HuH-7.5 (cell line): ENCODE measurements at regions not wholly inside any gene's neighbourhood (a gene's known extent, or its start where the extent isn't known, plus 50 kb on each side); places are given as distances from the start of the nearest gene placed in this dataset.
"Not testable (repeated sequence)": the region's sequence is repeated elsewhere in the genome, so short reads cannot be mapped to it uniquely, and the experiment has no call there.

ENCODE experiments used
- DNase-seq: peaks from one replicate; pipeline ENCODE4 v3.0.0; 2011; ENCODE audit warnings: low spot score

GRCh38 chr5:152046361-152046760, 121.7 kb upstream of the GLRA1 start:
- no peak for DNase-seq

- DNase-seq, result not testable (repeated sequence)
These were observed 114.2 kb upstream of the GLRA1 start for GRCh38 chr5:152038856-152039255.

- DNase-seq, result not testable (repeated sequence)
These were observed 101.8 kb upstream of the GLRA1 start for GRCh38 chr5:152026328-152027024.

GRCh38 chr5:152016421-152016820, 91.8 kb upstream of the GLRA1 start:
- no peak for DNase-seq

GRCh38 chr5:152007653-152008335, 83.1 kb upstream of the GLRA1 start:
- DNase-seq, result no peak

GRCh38 chr5:152004095-152004494, 79.4 kb upstream of the GLRA1 start:
- no peak for DNase-seq
